HG03521 (cell line): ENCODE measurements at regions not wholly inside any gene's neighbourhood (a gene's known extent, or its start where the extent isn't known, plus 50 kb on each side); places are given as distances from the start of the nearest gene placed in this dataset.

Source experiments
- ATAC-seq: cut with Tn5 transposase; IDR thresholded peaks from one replicate; pipeline ENCODE4 v1.9.1; 2021; ENCODE audit warnings: mild to moderate bottlenecking, moderate library complexity; ENCODE audit not compliant: unreplicated experiment

- ATAC-seq, result no peak
Observed at GRCh38 chr11:122186439-122187080, 70.5 kb upstream of the BLID start.

GRCh38 chr11:122183933-122184332 lies 67.9 kb upstream of the BLID start:
- ATAC-seq, result no peak

DNA sequence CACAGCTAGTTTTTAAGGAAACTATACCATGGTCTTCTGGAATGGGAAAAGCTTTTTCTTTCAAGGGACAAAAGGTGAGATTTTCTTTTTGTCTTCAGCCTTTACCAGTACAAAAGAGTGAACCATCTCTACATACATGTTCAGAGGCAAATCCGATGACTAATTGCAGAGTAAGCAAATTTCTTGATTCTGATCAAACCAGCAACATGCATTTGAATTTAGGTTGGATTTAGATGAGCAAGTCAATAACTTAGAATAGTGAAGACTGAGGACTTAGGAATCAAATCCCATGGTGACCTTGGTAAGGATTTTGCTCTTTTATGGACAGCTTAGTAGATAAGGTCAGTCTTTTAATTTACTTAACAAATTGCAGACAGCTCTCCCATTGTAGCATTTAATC lies 65.9 kb upstream of the BLID start:
- ATAC-seq, result no peak

GRCh38 chr11:122181372-122181771 lies 65.4 kb upstream of the BLID start:
- no peak for ATAC-seq

GRCh38 chr11:122179961-122180834 lies 64.2 kb upstream of the BLID start:
- no peak for ATAC-seq

DNA sequence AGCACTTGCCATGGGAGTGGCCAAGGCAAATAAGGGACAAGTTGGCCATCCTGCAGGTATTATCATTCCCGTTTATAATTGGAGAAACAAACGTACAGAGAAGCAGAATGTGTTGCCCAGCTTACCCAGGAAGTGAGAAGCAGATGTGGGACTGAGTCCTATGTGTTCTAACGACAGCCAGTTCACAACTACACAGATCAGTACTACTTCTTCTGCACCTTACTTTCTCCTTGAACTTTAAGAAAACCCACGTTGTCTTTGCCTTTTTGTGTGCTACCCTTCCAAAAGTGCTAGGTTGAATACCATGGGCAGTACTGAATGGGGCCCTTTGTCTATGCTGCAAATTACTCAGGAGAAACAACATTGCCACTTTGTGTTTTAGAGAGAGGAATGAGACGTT lies 62.8 kb upstream of the BLID start:
- ATAC-seq, result no peak

- ATAC-seq, result no peak
Observed at GRCh38 chr11:122177238-122177637, 61.2 kb upstream of the BLID start.

DNA sequence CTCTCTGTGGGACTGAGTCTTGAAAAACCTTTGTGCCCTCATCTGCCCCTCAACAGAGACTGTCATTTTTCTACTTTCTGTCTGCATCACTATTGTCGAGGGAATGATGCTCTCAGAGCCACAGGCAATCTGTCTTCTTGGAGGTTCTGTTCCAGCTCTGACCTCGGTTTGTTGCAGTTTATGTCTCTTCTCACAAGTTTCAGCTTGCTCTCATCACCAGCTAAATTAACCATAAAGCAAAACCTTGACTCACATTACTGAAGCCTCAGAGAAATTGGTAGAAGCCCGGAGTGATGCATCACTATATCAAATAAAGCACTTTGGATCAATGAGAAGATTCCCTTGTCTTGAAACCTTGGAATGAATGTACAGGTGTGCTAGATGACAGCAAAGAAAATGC lies 60.6 kb upstream of the BLID start:
- ATAC-seq, result no peak

GRCh38 chr11:122175306-122175705 lies 59.3 kb upstream of the BLID start:
- ATAC-seq, result no peak

GRCh38 chr11:122173587-122173986 lies 57.6 kb upstream of the BLID start:
- no peak for ATAC-seq

- ATAC-seq, result no peak
Observed at GRCh38 chr11:122173074-122173450, 57.0 kb upstream of the BLID start.

- ATAC-seq, result no peak
Observed at GRCh38 chr11:122172352-122173073, 56.5 kb upstream of the BLID start.

- ATAC-seq, result no peak
Observed at GRCh38 chr11:122170815-122171475, 54.9 kb upstream of the BLID start.

DNA sequence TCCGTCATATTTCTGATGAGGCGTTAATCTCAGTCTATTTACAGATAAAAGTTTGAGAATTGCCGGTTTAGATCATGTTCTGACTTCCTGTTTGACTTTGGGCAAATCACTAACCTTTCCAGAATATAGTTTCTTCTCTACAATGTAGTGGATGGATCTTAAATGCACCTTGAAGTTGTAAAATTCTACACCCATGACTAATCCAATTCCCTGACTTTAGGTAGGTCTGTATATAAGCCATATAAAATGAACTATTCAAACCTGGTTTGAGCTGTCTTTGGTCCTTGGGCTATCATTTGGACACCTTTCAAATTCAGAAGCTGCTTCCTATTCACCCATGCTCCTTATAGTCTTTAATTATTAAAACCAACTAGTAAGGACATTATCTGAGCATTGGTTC lies 52.2 kb upstream of the BLID start:
- ATAC-seq, result no peak

- no peak for ATAC-seq
Observed at GRCh38 chr11:122167100-122167499, 51.1 kb upstream of the BLID start.

- ATAC-seq, result no peak
Observed at GRCh38 chr11:122165607-122166371, 49.8 kb upstream of the BLID start.
